IMR-90 (cell line): ENCODE measurements at regions not wholly inside any gene's neighbourhood (a gene's known extent, or its start where the extent isn't known, plus 50 kb on each side); places are given as distances from the start of the nearest gene placed in this dataset.

Experiments used
- ATAC-seq: fragments of 200-7000 bp; cut with Tn5 transposase; 2 replicates; pipeline ENCODE4 v1.9.1; 2020; ENCODE audit warnings: low read depth, mild to moderate bottlenecking, moderate library complexity
- BruUV-seq: library from RNA; stranded (reverse); fragments of 400-500 nt; replicated peaks from 2 replicates; lab custom pipeline; 2021; lab: Mats Ljungman, UMichigan
- CTCF ChIA-PET: fragments of 300-600 bp; formaldehyde crosslinking; extraction: SDS; loops from one replicate; lab custom pipeline; 2021; ENCODE audit warnings: antibody characterized with exemption; lab: Yijun Ruan, JAX
- POLR2A ChIA-PET: fragments of 300-600 bp; sonication (Branson Sonifier 250); formaldehyde crosslinking; loops from one replicate; lab custom pipeline; 2022; ENCODE audit warnings: antibody characterized with exemption; ENCODE audit not compliant: unreplicated experiment; lab: Charles Lee
- DNase-seq: peaks from one replicate; pipeline ENCODE4 v3.0.0; 2013
- H2AFZ ChIP-seq: replicated peaks from 2 replicates; pipeline ENCODE3; 2013; ENCODE audit warnings: low read length, mild to moderate bottlenecking; ENCODE audit not compliant: poor library complexity
- H2AK5ac ChIP-seq: 2 replicates; pipeline ENCODE4 v1.6.1; 2013; ENCODE audit warnings: low read depth, low read length, inconsistent platforms
- H2AK9ac ChIP-seq: replicated peaks from 2 replicates; pipeline ENCODE3; 2013; ENCODE audit warnings: mild to moderate bottlenecking, low read depth, low read length, moderate library complexity; ENCODE audit not compliant: poor library complexity
- H2BK120ac ChIP-seq: 2 replicates; pipeline ENCODE4 v1.6.1; 2013; ENCODE audit warnings: low read depth, low read length, inconsistent platforms
- H2BK15ac ChIP-seq: 3 replicates; pipeline ENCODE4 v1.6.1; 2013; ENCODE audit warnings: low read depth, low read length, inconsistent platforms
- H2BK20ac ChIP-seq: 2 replicates; pipeline ENCODE4 v1.6.1; 2013; ENCODE audit warnings: low read depth, mild to moderate bottlenecking, inconsistent platforms, low read length, moderate library complexity
- H2BK5ac ChIP-seq: 2 replicates; pipeline ENCODE4 v1.6.1; 2013; ENCODE audit warnings: mild to moderate bottlenecking, low read depth, low read length, inconsistent platforms; ENCODE audit not compliant: poor library complexity, severe bottlenecking
- H3K14ac ChIP-seq: replicated peaks from 2 replicates; pipeline ENCODE4 v1.6.1; 2013; ENCODE audit warnings: low read depth, low read length, inconsistent platforms
- H3K18ac ChIP-seq: 2 replicates; pipeline ENCODE4 v1.6.1; 2013; ENCODE audit warnings: low read depth, low read length, control low read depth
- H3K23ac ChIP-seq: 2 replicates; pipeline ENCODE4 v1.6.1; 2013; ENCODE audit warnings: low read depth, low read length, inconsistent platforms
- H3K27ac ChIP-seq: 2 replicates; pipeline ENCODE4 v1.5.1; 2013; ENCODE audit warnings: mild to moderate bottlenecking, control low read depth, low read length; ENCODE audit not compliant: insufficient read depth
- H3K27me3 ChIP-seq: 2 replicates; pipeline ENCODE4 v1.6.1; 2013; ENCODE audit warnings: low read length; ENCODE audit not compliant: control insufficient read depth, insufficient read depth
- H3K36me3 ChIP-seq: 2 replicates; pipeline ENCODE4 v1.6.1; 2013; ENCODE audit warnings: low read length, mixed read lengths; ENCODE audit not compliant: control insufficient read depth, insufficient read depth
- H3K4ac ChIP-seq: 2 replicates; pipeline ENCODE4 v1.6.1; 2013; ENCODE audit warnings: low read depth, low read length, inconsistent platforms
- H3K4me1 ChIP-seq: 2 replicates; pipeline ENCODE4 v1.6.1; 2013; ENCODE audit warnings: low read length, mixed read lengths; ENCODE audit not compliant: control insufficient read depth, insufficient read depth
- H3K4me2 ChIP-seq: 2 replicates; pipeline ENCODE4 v1.6.1; 2013; ENCODE audit warnings: low read depth, mild to moderate bottlenecking, control low read depth, low read length, moderate library complexity
- H3K4me3 ChIP-seq: 2 replicates; pipeline ENCODE4 v1.5.1; 2013; ENCODE audit warnings: low read depth, mild to moderate bottlenecking, control low read depth, low read length, moderate library complexity; ENCODE audit not compliant: insufficient read depth
- H3K56ac ChIP-seq: 2 replicates; pipeline ENCODE4 v1.6.1; 2013; ENCODE audit warnings: low read length, inconsistent platforms; ENCODE audit not compliant: insufficient read depth; ENCODE audit errors: extremely low read depth
- H3K79me1 ChIP-seq, 2 experiments: 2 replicates each; pipeline ENCODE4 v1.6.1; 2013; ENCODE audit warnings: low read length in 2 of 2, inconsistent platforms in 1 of 2, low read depth in 1 of 2
- H3K9ac ChIP-seq: 2 replicates; pipeline ENCODE4 v1.6.1; 2013; ENCODE audit warnings: low read depth, low read length, control low read depth
- H3K9me1 ChIP-seq: 2 replicates; pipeline ENCODE4 v1.6.1; 2013; ENCODE audit warnings: low read length, inconsistent platforms; ENCODE audit not compliant: insufficient read depth
- H3K9me3 ChIP-seq: 2 replicates; pipeline ENCODE4 v1.6.1; 2013; ENCODE audit warnings: low read length; ENCODE audit not compliant: control insufficient read depth, insufficient read depth
- H4K20me1 ChIP-seq: 2 replicates; pipeline ENCODE4 v1.6.1; 2013; ENCODE audit warnings: low read length, inconsistent platforms; ENCODE audit not compliant: insufficient read depth
- H4K5ac ChIP-seq: 2 replicates; pipeline ENCODE4 v1.6.1; 2013; ENCODE audit warnings: mild to moderate bottlenecking, low read depth, low read length, control low read depth
- H4K8ac ChIP-seq, 2 experiments: 2 replicates each; pipeline ENCODE4 v1.6.1; 2013; ENCODE audit warnings: low read depth in 2 of 2, low read length in 2 of 2, control low read depth in 1 of 2, inconsistent platforms in 1 of 2
- H4K91ac ChIP-seq: 2 replicates; pipeline ENCODE4 v1.6.1; 2013; ENCODE audit warnings: low read depth, low read length, inconsistent platforms; ENCODE audit not compliant: insufficient read depth
- BHLHE40 ChIP-seq: fragments of 150-350 bp; IDR thresholded peaks from 2 replicates; pipeline ENCODE4 v1.6.1; 2016; ENCODE audit warnings: mild to moderate bottlenecking, low read depth, low read length
- CHD1 ChIP-seq: IDR thresholded peaks from 2 replicates; pipeline ENCODE4 v1.6.1; 2012; ENCODE audit warnings: low read depth, low read length, improper control_type of control experiment
- FOS ChIP-seq: fragments of 150-350 bp; IDR thresholded peaks from 2 replicates; pipeline ENCODE4 v1.6.1; 2016; ENCODE audit warnings: low read depth, low read length
- MAFK ChIP-seq: IDR thresholded peaks from 2 replicates; pipeline ENCODE4 v1.6.1; 2012; ENCODE audit warnings: low read depth, low read length, improper control_type of control experiment
- MXI1 ChIP-seq: IDR thresholded peaks from 2 replicates; pipeline ENCODE4 v1.6.1; 2012; ENCODE audit warnings: low read depth, mild to moderate bottlenecking, low read length, moderate library complexity, borderline replicate concordance
- NFE2L2 ChIP-seq: fragments of 150-350 bp; IDR thresholded peaks from 2 replicates; pipeline ENCODE4 v1.6.1; 2016; ENCODE audit warnings: low read depth, mild to moderate bottlenecking, low read length
- POLR2A ChIP-seq: IDR thresholded peaks from 2 replicates; pipeline ENCODE4 v1.6.1; 2012; ENCODE audit warnings: mild to moderate bottlenecking, low read depth, low read length
- RAD21 ChIP-seq: IDR thresholded peaks from 2 replicates; pipeline ENCODE4 v1.6.1; 2012; ENCODE audit warnings: low read length, improper control_type of control experiment
- RCOR1 ChIP-seq: IDR thresholded peaks from 2 replicates; pipeline ENCODE4 v1.6.1; 2012; ENCODE audit warnings: mild to moderate bottlenecking, low read length, improper control_type of control experiment; ENCODE audit not compliant: insufficient replicate concordance
- SMC3 ChIP-seq: fragments of 150-350 bp; IDR thresholded peaks from 2 replicates; pipeline ENCODE4 v1.6.1; 2016; ENCODE audit warnings: low read depth, mild to moderate bottlenecking, antibody characterized with exemption, low read length, moderate library complexity
- dilution Hi-C: fragments of 300-500 bp; cut with HindIII; formaldehyde crosslinking; loops from one replicate; pipeline ENCODE4 v1.14.3; 2018; ENCODE audit warnings: low sequenced_read_pairs; ENCODE audit not compliant: unreplicated experiment
- in situ Hi-C: fragments of 300-500 bp; cut with MboI; formaldehyde crosslinking; loops from 3 replicates; pipeline ENCODE4 v1.14.3; 2019; ENCODE audit warnings: low sequenced_read_pairs, inconsistent platforms, mixed read lengths
- intact Hi-C: fragments of 100-400 bp; cut with micrococcal nuclease; formaldehyde crosslinking; loops from 2 replicates; pipeline ENCODE4 v1.10.0; 2022
- TF ChIP-seq, protein P1 (sequence below): conservative IDR thresholded peaks from 2 replicates; pipeline ENCODE4 v1.5.1; 2012; ENCODE audit warnings: mild to moderate bottlenecking, low read depth, low read length, improper control_type of control experiment
- TF ChIP-seq, protein P2 (sequence below): fragments of 150-350 bp; IDR thresholded peaks from 2 replicates; pipeline ENCODE4 v1.6.1; 2017; ENCODE audit warnings: mild to moderate bottlenecking, antibody characterized with exemption, low read length, low read depth
- TF ChIP-seq, protein P3 (sequence below): fragments of 150-350 bp; IDR thresholded peaks from 2 replicates; pipeline ENCODE4 v1.6.1; 2016; ENCODE audit warnings: low read depth, mild to moderate bottlenecking, low read length, moderate library complexity, borderline replicate concordance

DNA sequence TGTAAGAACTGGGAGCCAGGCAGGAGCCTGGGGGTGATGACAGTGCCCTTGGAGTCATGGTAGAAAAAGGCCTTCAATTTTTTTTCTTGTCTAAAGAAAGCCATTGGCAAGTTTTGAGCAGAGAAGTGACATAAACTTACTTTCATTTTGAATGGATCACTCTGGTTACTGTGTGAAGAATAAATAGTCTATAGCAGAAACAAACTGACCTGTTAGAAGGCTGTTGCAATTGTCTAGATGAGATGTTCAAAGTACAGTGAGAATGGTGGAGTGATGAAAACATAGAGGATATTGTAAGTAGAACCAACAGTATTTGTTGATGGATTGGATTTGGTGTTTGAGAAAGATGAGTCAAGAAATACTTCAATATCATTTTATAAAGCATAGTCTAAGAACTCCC lies 439.9 kb downstream of the TBL1XR1 start:
- ATAC-seq: no peak
- Histone ChIP-seq H4K20me1 (no peaks in the 10 kb centered on the region), H3K36me3 (no peaks in the 10 kb centered on the region), H3K4ac (no peak overlapping the region), H3K79me1 (no peaks in the 10 kb centered on the region), H3K9me3 (no peaks in the 10 kb centered on the region), H3K14ac (no peak overlapping the region), H3K4me2 (no peak overlapping the region), H2AK9ac (no peak overlapping the region), H4K91ac (no peak overlapping the region), H4K8ac (no peak overlapping the region), H4K5ac (no peak overlapping the region), H2AK5ac (no peak overlapping the region), H2BK120ac (no peak overlapping the region), H3K27me3 (peaks cover 1% of the 10 kb centered on the region; the same call in 1 of the 2 replicates), H3K27ac (no peak overlapping the region), H3K23ac (no peak overlapping the region), H2BK15ac (no peak overlapping the region), H3K4me3 (no peak overlapping the region), H2BK5ac (no peak overlapping the region), H3K9ac (no peak overlapping the region), H2AFZ (no peak overlapping the region), H3K4me1 (no peaks in the 10 kb centered on the region), H3K9me1 (no peaks in the 10 kb centered on the region), H3K18ac (no peak overlapping the region), H3K56ac (no peak overlapping the region; the same call in 1 of the 2 replicates), H2BK20ac (no peak overlapping the region)
- no peak for DNase-seq
- intact Hi-C loops: no loop called here
- CTCF ChIA-PET: no interaction called here
- BruUV-seq: no TSS peak
- in situ Hi-C loops: no loop called here
- dilution Hi-C loops: no loop called here
- POLR2A ChIA-PET: no interaction called here
- no peak for TF ChIP-seq NFE2L2
- TF ChIP-seq RAD21: no peak
- TF ChIP-seq, protein P1, sequence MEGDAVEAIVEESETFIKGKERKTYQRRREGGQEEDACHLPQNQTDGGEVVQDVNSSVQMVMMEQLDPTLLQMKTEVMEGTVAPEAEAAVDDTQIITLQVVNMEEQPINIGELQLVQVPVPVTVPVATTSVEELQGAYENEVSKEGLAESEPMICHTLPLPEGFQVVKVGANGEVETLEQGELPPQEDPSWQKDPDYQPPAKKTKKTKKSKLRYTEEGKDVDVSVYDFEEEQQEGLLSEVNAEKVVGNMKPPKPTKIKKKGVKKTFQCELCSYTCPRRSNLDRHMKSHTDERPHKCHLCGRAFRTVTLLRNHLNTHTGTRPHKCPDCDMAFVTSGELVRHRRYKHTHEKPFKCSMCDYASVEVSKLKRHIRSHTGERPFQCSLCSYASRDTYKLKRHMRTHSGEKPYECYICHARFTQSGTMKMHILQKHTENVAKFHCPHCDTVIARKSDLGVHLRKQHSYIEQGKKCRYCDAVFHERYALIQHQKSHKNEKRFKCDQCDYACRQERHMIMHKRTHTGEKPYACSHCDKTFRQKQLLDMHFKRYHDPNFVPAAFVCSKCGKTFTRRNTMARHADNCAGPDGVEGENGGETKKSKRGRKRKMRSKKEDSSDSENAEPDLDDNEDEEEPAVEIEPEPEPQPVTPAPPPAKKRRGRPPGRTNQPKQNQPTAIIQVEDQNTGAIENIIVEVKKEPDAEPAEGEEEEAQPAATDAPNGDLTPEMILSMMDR: no peak
- no peak for TF ChIP-seq RCOR1
- TF ChIP-seq, protein P2, sequence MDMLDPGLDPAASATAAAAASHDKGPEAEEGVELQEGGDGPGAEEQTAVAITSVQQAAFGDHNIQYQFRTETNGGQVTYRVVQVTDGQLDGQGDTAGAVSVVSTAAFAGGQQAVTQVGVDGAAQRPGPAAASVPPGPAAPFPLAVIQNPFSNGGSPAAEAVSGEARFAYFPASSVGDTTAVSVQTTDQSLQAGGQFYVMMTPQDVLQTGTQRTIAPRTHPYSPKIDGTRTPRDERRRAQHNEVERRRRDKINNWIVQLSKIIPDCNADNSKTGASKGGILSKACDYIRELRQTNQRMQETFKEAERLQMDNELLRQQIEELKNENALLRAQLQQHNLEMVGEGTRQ: no peak
- TF ChIP-seq MXI1: no peak
- TF ChIP-seq CHD1: no peak
- no peak for TF ChIP-seq MAFK
- TF ChIP-seq POLR2A: no peak
- TF ChIP-seq SMC3: no peak
- TF ChIP-seq, protein P3, sequence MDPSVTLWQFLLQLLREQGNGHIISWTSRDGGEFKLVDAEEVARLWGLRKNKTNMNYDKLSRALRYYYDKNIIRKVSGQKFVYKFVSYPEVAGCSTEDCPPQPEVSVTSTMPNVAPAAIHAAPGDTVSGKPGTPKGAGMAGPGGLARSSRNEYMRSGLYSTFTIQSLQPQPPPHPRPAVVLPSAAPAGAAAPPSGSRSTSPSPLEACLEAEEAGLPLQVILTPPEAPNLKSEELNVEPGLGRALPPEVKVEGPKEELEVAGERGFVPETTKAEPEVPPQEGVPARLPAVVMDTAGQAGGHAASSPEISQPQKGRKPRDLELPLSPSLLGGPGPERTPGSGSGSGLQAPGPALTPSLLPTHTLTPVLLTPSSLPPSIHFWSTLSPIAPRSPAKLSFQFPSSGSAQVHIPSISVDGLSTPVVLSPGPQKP: no peak
- no peak for TF ChIP-seq BHLHE40
- no peak for TF ChIP-seq FOS
